ENCODE measurements at regions not wholly inside any gene's neighbourhood (a gene's known extent, or its start where the extent isn't known, plus 50 kb on each side); places are given as distances from the start of the nearest gene placed in this dataset.

GRCh38 chr1:101741910-101742309, 254.8 kb downstream of the OLFM3 start:
- Histone ChIP-seq H3K27ac (ENCODE audit: low read depth in 2 of 2, low read length in 2 of 2) (no peak overlapping the region), H3K36me3 (ENCODE audit: control insufficient read depth in 2 of 3, insufficient read depth in 3 of 3, low read length in 3 of 3) (no peaks in the 10 kb centered on the region), H3K9me3 (ENCODE audit: control insufficient read depth in 2 of 3, insufficient read depth in 1 of 3, low read length in 3 of 3) (no peaks in the 10 kb centered on the region), H3K9ac (ENCODE audit: low read length in 3 of 3) (no peak overlapping the region), H3K4me3 (ENCODE audit: low read length in 3 of 3) (no peak overlapping the region), H3K27me3 (ENCODE audit: control insufficient read depth, insufficient read depth, low read length) (no peaks in the 10 kb centered on the region), H3K4me1 (ENCODE audit: control insufficient read depth in 2 of 3, insufficient read depth in 2 of 3, low read depth in 1 of 3, low read length in 3 of 3) (no peaks in the 10 kb centered on the region)
- intact Hi-C loops (cut with DNase I) = no loop called here
- DNase-seq (no peak), FAIRE-seq (no peak)
- no peak for TF ChIP-seq CTCF (IDR thresholded peaks at IDR 0.05; ENCODE audit: borderline replicate concordance, extremely low read depth, insufficient read depth)

GRCh38 chr1:101742509-101742908, 254.2 kb downstream of the OLFM3 start:
- FAIRE-seq (no peak), DNase-seq (no peak)
- no peak for TF ChIP-seq CTCF (IDR thresholded peaks at IDR 0.05; ENCODE audit: borderline replicate concordance, extremely low read depth, insufficient read depth)
- Histone ChIP-seq H3K27me3 (ENCODE audit: control insufficient read depth, insufficient read depth, low read length) (no peaks in the 10 kb centered on the region), H3K9me3 (ENCODE audit: control insufficient read depth in 2 of 3, insufficient read depth in 1 of 3, low read length in 3 of 3) (no peaks in the 10 kb centered on the region), H3K4me1 (ENCODE audit: control insufficient read depth in 2 of 3, insufficient read depth in 2 of 3, low read depth in 1 of 3, low read length in 3 of 3) (no peaks in the 10 kb centered on the region), H3K27ac (ENCODE audit: low read depth in 2 of 2, low read length in 2 of 2) (no peak overlapping the region), H3K4me3 (ENCODE audit: low read length in 3 of 3) (no peak overlapping the region), H3K9ac (ENCODE audit: low read length in 3 of 3) (no peak overlapping the region), H3K36me3 (ENCODE audit: control insufficient read depth in 2 of 3, insufficient read depth in 3 of 3, low read length in 3 of 3) (no peaks in the 10 kb centered on the region)
- intact Hi-C loops (cut with DNase I) = no loop called here

DNA sequence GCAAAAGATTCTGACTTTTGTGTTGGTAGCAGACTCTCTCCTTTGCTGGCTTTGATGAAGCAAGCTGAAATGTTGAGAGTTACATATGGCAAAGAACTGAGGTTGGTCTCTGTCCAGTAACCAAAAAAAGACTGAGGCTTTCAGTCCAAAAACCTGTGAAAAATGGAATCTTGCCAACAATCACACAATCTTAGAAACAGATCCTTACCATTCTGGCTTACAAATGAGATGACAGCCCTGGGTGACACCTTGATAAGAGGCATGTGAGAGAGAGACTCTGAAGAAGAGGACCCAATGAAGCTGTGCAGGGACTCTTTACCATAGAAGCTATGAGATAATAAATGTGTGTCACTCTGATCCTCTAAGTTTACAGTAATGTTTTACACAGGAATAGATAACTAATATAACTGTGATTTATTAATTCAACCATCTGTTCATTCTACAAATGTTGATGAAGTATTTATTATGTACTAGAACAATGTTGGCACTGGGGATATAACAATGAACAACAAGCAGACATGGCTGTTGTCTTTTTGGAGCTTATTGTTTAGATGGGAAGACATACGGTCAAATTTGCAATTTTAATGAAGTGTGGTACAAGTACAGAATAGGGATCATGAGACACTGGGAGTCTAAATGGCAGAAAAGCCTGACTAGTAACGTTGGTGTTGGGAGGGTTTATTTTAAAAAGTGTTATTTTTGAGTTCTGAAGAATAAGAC, 251.0 kb downstream of the OLFM3 start:
- H3K36me3 ChIP-seq (ENCODE audit: control insufficient read depth in 2 of 3, insufficient read depth in 3 of 3, low read length in 3 of 3) = no peaks in the 10 kb centered on the region
- DNase-seq = no peak
- intact Hi-C loops (cut with DNase I) = no loop called here
- no peak for FAIRE-seq
- no peak overlapping the region for H3K27ac ChIP-seq (ENCODE audit: low read depth in 2 of 2, low read length in 2 of 2)
- no peak overlapping the region for H3K9ac ChIP-seq (ENCODE audit: low read length in 3 of 3)
- H3K4me1 ChIP-seq (ENCODE audit: control insufficient read depth in 2 of 3, insufficient read depth in 2 of 3, low read depth in 1 of 3, low read length in 3 of 3) = no peaks in the 10 kb centered on the region
- no peak for TF ChIP-seq CTCF (IDR thresholded peaks at IDR 0.05; ENCODE audit: borderline replicate concordance, extremely low read depth, insufficient read depth)
- H3K27me3 ChIP-seq (ENCODE audit: control insufficient read depth, insufficient read depth, low read length) = no peaks in the 10 kb centered on the region
- H3K4me3 ChIP-seq (ENCODE audit: low read length in 3 of 3) = no peak overlapping the region
- no peaks in the 10 kb centered on the region for H3K9me3 ChIP-seq (ENCODE audit: control insufficient read depth in 2 of 3, insufficient read depth in 1 of 3, low read length in 3 of 3)

DNA sequence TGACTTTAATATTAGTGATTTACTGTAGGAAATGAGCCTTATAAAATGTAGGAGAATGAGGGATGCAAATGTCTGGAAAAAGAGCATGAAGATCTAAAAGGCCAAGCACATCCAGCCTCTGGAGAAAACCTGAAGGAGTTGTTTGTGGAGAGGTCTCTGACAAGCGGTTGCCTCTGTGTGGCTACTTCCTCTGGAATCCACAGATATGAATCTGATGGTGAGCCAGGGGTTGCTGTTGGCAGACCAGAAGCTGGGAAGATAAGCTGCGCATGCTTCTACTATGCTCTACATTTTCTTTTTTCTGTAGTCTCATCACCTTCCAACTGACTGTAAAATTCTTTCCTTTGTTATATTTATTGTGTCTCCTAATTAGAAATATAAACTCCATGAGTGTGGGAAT, 248.6 kb downstream of the OLFM3 start:
- Histone ChIP-seq H3K27me3 (ENCODE audit: control insufficient read depth, insufficient read depth, low read length) (no peaks in the 10 kb centered on the region), H3K27ac (ENCODE audit: low read depth in 2 of 2, low read length in 2 of 2) (no peak overlapping the region), H3K9me3 (ENCODE audit: control insufficient read depth in 2 of 3, insufficient read depth in 1 of 3, low read length in 3 of 3) (peaks cover 0 to 2% (median 0%) of the 10 kb centered on the region in 3 donors), H3K4me3 (ENCODE audit: low read length in 3 of 3) (no peak overlapping the region), H3K4me1 (ENCODE audit: control insufficient read depth in 2 of 3, insufficient read depth in 2 of 3, low read depth in 1 of 3, low read length in 3 of 3) (no peaks in the 10 kb centered on the region), H3K36me3 (ENCODE audit: control insufficient read depth in 2 of 3, insufficient read depth in 3 of 3, low read length in 3 of 3) (no peaks in the 10 kb centered on the region), H3K9ac (ENCODE audit: low read length in 3 of 3) (no peak overlapping the region)
- intact Hi-C loops (cut with DNase I) = no loop called here
- DNase-seq = no peak
- FAIRE-seq = no peak
- no peak for TF ChIP-seq CTCF (IDR thresholded peaks at IDR 0.05; ENCODE audit: borderline replicate concordance, extremely low read depth, insufficient read depth)
